Smooth muscle cell (in vitro differentiated cells): ENCODE measurements at regions not wholly inside any gene's neighbourhood (a gene's known extent, or its start where the extent isn't known, plus 50 kb on each side); places are given as distances from the start of the nearest gene placed in this dataset.

Experiments
- DNase-seq: peaks from one replicate; lab custom pipeline; 2025; ENCODE audit not compliant: unreplicated experiment; lab: John Stamatoyannopoulos, UW
- H2AFZ ChIP-seq: fragments of 200-600 bp; sonication (generic); 2 replicates; pipeline ENCODE4 v1.6.0; 2016; ENCODE audit warnings: antibody characterized with exemption, low read depth, mild to moderate bottlenecking
- H3F3A ChIP-seq: fragments of 200-600 bp; sonication (generic); 2 replicates; pipeline ENCODE4 v1.6.0; 2017; ENCODE audit warnings: antibody characterized with exemption, low read depth
- H3K27ac ChIP-seq: fragments of 200-600 bp; sonication (generic); 2 replicates; pipeline ENCODE4 v1.5.1; 2016; ENCODE audit warnings: low read depth, mild to moderate bottlenecking
- H3K27me3 ChIP-seq: fragments of 200-600 bp; sonication (generic); 2 replicates; pipeline ENCODE4 v1.6.1; 2016; ENCODE audit warnings: low read depth, mild to moderate bottlenecking
- H3K36me3 ChIP-seq: fragments of 200-600 bp; sonication (generic); 2 replicates; pipeline ENCODE4 v1.5.1; 2016; ENCODE audit warnings: low read depth
- H3K4me1 ChIP-seq: fragments of 200-600 bp; sonication (generic); 2 replicates; pipeline ENCODE4 v1.5.1; 2016; ENCODE audit warnings: low read depth
- H3K4me2 ChIP-seq: fragments of 200-600 bp; sonication (generic); 2 replicates; pipeline ENCODE4 v1.6.0; 2016; ENCODE audit warnings: mild to moderate bottlenecking
- H3K4me3 ChIP-seq: fragments of 200-600 bp; sonication (generic); 2 replicates; pipeline ENCODE4 v1.5.1; 2016; ENCODE audit warnings: mild to moderate bottlenecking
- H3K79me2 ChIP-seq: fragments of 200-600 bp; sonication (generic); 2 replicates; pipeline ENCODE4 v1.6.0; 2016; ENCODE audit warnings: low read depth, mild to moderate bottlenecking
- H3K9ac ChIP-seq: fragments of 200-600 bp; sonication (generic); 2 replicates; pipeline ENCODE4 v1.6.0; 2016; ENCODE audit warnings: low read depth
- H3K9me3 ChIP-seq: fragments of 200-600 bp; sonication (generic); replicated peaks from 2 replicates; pipeline ENCODE4 v1.5.1; 2016; ENCODE audit warnings: low read depth
- H4K20me1 ChIP-seq: fragments of 200-600 bp; sonication (generic); 2 replicates; pipeline ENCODE4 v1.6.0; 2016; ENCODE audit warnings: low read depth
- WGBS: methylation state at CpG from one replicate; pipeline ENCODE4 v1.1.7; 2016; ENCODE audit warnings: low lambda C conversion rate; 5-methylcytosine and 5-hydroxymethylcytosine counted together
- TF ChIP-seq, protein P1 (sequence below): fragments of 200-600 bp; sonication (generic); IDR thresholded peaks from 2 replicates; pipeline ENCODE4 v1.5.1; 2017; ENCODE audit warnings: borderline replicate concordance, mild to moderate bottlenecking, antibody characterized with exemption; ENCODE audit not compliant: insufficient read depth, poor library complexity, severe bottlenecking

DNA sequence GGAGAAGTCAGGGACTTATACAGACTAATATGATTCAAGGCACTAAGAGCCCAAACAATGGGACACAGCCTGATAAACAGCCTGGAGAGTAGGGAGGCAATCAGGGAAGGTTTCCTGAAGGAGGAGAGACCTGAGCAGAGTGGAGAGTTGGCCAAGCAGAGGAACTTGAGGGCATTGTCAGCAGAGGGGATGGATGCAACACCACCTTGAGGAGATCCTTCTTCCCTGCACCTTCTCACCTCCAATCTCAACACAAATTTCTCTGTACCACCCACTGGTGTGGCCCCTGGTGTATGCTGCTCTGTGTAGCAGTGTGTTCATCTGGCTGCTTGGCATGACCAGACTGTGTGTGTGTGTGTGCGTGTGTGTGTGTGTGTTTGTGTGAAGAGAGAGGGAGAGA lies 146.2 kb downstream of the WDR11 start:
- TF ChIP-seq, protein P1, sequence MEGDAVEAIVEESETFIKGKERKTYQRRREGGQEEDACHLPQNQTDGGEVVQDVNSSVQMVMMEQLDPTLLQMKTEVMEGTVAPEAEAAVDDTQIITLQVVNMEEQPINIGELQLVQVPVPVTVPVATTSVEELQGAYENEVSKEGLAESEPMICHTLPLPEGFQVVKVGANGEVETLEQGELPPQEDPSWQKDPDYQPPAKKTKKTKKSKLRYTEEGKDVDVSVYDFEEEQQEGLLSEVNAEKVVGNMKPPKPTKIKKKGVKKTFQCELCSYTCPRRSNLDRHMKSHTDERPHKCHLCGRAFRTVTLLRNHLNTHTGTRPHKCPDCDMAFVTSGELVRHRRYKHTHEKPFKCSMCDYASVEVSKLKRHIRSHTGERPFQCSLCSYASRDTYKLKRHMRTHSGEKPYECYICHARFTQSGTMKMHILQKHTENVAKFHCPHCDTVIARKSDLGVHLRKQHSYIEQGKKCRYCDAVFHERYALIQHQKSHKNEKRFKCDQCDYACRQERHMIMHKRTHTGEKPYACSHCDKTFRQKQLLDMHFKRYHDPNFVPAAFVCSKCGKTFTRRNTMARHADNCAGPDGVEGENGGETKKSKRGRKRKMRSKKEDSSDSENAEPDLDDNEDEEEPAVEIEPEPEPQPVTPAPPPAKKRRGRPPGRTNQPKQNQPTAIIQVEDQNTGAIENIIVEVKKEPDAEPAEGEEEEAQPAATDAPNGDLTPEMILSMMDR = no peak
- no peak for DNase-seq
- Histone ChIP-seq H3K27me3 (no peaks in the 10 kb centered on the region), H4K20me1 (no peaks in the 10 kb centered on the region), H3K4me3 (no peak overlapping the region), H3K36me3 (peaks cover 4% of the 10 kb centered on the region), H2AFZ (no peak overlapping the region), H3K4me1 (no peaks in the 10 kb centered on the region), H3K27ac (no peak overlapping the region), H3K4me2 (no peak overlapping the region), H3K9ac (no peak overlapping the region), H3F3A (no peaks in the 10 kb centered on the region), H3K9me3 (no peaks in the 10 kb centered on the region), H3K79me2 (no peaks in the 10 kb centered on the region)
- WGBS = 64% methylated on average over 1 of the region's 1 CpG

DNA sequence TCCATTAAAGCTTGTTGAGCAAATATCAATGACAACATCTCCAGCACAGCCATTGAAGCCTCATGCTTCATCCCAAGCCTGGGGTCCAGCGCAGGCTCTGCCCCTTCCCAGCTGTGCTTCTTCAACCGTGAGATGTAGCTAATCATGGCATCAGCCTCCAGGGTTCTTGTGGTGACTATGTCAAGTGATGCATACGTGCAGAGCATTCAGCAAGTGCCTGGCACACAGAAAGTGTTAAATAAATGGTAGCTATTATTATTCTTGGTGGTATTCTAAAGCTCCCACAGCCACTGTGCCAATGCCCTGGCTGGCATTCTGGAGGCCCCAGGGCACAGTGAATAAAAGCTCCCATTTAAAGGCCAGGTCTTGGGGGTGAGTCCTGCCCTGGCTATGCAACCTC lies 146.6 kb downstream of the WDR11 start:
- no peaks in the 10 kb centered on the region for H3K79me2 ChIP-seq
- no peaks in the 10 kb centered on the region for H3K4me1 ChIP-seq
- H3F3A ChIP-seq = no peaks in the 10 kb centered on the region
- DNase-seq = no peak
- TF ChIP-seq, protein P1 = no peak
- H3K4me2 ChIP-seq = no peak overlapping the region
- no peaks in the 10 kb centered on the region for H3K27me3 ChIP-seq
- no peak overlapping the region for H3K4me3 ChIP-seq
- H3K36me3 ChIP-seq = peaks cover 4% of the 10 kb centered on the region
- no peak overlapping the region for H3K27ac ChIP-seq
- no peaks in the 10 kb centered on the region for H3K9me3 ChIP-seq
- WGBS = 90% methylated on average over 3 of the region's 3 CpGs
- H4K20me1 ChIP-seq = no peaks in the 10 kb centered on the region
- no peak overlapping the region for H2AFZ ChIP-seq
- H3K9ac ChIP-seq = no peak overlapping the region

DNA sequence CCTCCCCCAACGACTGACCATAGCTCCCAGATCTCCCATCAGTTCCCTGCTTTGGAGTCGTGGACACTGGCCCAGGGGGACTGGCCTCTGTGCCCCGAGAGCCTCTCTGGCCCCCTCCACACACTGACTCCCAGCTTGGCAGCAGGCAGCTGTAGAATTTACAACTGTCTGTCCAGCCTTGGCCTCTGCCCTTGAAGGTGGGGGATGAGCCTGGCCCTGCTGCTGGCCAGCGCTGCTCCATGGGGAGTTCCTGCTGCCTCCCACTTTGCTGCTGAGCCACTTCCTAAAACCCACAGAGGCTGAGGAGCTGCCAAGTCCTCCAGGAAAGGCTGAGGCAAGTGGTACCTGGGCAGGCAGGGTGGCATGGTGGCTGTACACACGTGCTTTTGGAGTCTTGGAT lies 147.1 kb downstream of the WDR11 start:
- H3K27ac ChIP-seq = no peak overlapping the region
- no peak for DNase-seq
- no peaks in the 10 kb centered on the region for H3K79me2 ChIP-seq
- H4K20me1 ChIP-seq = no peaks in the 10 kb centered on the region
- no peaks in the 10 kb centered on the region for H3F3A ChIP-seq
- no peaks in the 10 kb centered on the region for H3K9me3 ChIP-seq
- H3K9ac ChIP-seq = no peak overlapping the region
- 86% methylated on average over 5 of the region's 5 CpGs for WGBS
- no peaks in the 10 kb centered on the region for H3K4me1 ChIP-seq
- no peaks in the 10 kb centered on the region for H3K27me3 ChIP-seq
- TF ChIP-seq, protein P1 = no peak
- H2AFZ ChIP-seq = no peak overlapping the region
- H3K4me2 ChIP-seq = no peak overlapping the region
- peaks cover 4% of the 10 kb centered on the region for H3K36me3 ChIP-seq
- H3K4me3 ChIP-seq = no peak overlapping the region

DNA sequence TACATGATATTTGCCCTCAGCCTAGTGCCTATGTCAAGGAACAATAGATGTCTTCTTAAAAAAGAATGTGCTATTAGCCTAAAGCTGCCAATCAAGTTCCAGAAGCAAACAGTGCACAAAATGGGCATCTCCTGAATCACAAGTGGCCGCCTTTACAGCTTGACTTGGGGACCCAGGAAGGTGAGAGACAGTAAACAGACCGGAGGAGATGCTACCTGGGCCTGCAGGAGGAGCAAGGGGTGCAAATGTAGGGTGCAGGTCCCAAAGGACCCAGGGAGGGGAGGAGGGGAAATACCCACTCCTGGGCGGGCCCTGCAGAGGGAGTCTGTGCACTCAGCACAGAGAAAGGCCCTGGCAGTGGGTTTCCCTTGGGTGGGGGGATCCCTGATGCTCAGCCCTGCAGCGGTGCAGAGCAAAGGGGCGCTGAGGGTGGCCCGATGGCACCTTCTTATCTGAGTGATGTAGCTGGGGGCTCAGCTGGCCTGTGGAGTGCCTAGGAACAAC lies 147.7 kb downstream of the WDR11 start:
- Histone ChIP-seq H3K79me2 (no peaks in the 10 kb centered on the region), H3K4me2 (no peak overlapping the region), H3K4me1 (no peaks in the 10 kb centered on the region), H3F3A (no peaks in the 10 kb centered on the region), H3K27me3 (no peaks in the 10 kb centered on the region), H4K20me1 (no peaks in the 10 kb centered on the region), H3K27ac (no peak overlapping the region), H3K4me3 (no peak overlapping the region), H3K36me3 (peaks cover 3% of the 10 kb centered on the region), H3K9me3 (no peaks in the 10 kb centered on the region), H2AFZ (no peak overlapping the region), H3K9ac (no peak overlapping the region)
- no peak for DNase-seq
- TF ChIP-seq, protein P1 = no peak
- WGBS = 90% methylated on average over 6 of the region's 6 CpGs
